ENCODE measurements at regions not wholly inside any gene's neighbourhood (a gene's known extent, or its start where the extent isn't known, plus 50 kb on each side); places are given as distances from the start of the nearest gene placed in this dataset.

DNA sequence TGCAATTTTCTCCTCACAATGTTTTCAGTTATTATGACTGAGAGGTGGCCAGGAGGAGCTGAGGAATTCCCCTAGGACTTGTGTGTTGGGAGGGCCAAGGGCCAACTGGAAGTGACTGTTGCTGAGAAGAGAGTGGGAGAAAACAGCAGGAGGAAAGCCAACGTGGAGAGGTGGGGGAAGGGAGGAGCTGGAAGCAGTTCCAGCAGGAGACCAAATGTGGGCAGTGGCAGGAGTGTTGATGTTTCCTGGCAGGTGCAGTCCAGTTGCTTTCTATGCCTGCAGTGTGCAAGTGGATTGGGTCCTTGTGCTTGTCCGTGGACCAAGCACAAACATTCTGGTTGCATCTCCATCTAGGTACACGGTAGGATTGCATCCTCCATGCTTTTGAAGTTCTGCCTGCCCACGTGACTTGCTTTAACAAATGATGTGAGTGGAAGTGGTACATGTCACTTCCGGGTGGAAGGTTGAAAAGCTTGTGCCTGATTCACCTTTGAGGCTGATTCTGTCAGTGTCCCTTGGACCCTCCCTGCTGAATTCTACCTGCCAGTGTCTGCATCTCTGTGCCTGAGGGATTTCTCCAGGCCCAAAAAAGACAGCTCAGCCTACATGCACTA lies 54.7 kb upstream of the CRHR1 start:
- DNase-seq: no peak

- no peak for DNase-seq
These were observed 53.9 kb upstream of the CRHR1 start for GRCh38 chr17:45730192-45730591.

DNA sequence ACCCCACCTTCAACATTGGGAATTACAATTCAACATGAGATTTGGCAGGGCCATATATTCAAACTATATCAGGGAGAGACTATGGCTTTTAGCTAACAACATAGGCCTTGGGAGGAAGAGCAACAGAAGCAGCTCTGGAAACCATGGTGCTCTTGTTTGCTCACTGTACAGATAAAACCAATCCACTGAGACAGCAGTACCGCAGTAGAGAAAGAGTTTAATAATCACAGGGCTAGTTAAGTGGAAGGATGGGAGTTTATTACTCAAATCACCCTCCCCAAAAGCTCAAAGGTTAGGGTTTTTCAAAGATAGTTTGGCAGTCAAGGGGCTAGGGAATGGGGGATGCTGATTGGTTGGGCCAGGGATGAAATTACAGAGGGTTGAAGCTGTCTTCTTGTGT lies 52.7 kb upstream of the CRHR1 start:
- no peak for DNase-seq

DNA sequence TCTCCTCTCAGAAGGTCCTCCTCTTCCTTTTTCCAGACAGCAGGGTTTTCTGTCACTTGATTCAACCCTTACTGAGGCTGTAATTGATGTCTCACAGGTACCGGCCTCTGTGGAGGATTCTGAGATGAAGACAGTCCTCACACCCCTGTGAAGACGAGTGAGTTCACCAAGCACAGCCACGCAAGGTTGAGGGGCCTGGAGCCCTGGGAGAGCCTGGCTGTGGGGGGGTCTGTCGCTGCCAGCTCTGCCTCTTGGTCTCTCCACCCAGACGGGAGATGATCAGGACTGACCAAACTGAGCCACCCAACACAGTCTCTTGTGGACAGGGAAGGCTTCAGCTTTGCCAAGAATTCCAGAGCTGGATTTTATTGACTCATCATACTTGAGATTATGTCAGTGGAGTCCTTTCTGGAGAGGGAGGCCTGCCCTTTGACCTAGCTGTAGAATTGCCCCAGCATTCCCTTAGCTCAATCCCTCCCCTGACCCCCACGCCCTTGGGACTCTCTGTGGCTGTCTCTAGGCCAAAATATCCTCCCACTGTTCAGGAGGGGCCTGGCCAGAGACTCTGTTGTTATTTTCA lies 51.1 kb upstream of the CRHR1 start:
- DNase-seq: no peak

DNA sequence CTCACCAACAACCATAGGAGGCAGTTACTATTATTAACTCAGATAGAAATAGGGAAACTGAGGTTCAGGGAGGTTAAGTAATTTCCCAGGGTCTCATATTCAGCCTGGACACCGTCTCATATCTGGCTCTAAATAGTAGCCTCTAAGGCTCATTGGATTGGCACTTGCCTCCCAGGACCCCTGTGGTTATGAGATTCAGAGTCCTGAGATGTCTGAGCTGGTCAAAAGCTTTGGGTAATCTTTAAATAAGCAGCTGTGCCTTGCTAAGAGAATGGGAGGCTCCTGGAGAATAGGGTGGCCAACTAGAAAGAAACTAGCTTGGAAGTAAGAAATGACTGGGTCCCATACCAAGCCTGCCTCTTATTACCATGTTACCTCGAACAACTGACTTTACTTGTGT lies 50.3 kb upstream of the CRHR1 start:
- DNase-seq: no peak

Measured in DMS79 (cell line).